ENCODE measurements at regions not wholly inside any gene's neighbourhood (a gene's known extent, or its start where the extent isn't known, plus 50 kb on each side); places are given as distances from the start of the nearest gene placed in this dataset.

DNA sequence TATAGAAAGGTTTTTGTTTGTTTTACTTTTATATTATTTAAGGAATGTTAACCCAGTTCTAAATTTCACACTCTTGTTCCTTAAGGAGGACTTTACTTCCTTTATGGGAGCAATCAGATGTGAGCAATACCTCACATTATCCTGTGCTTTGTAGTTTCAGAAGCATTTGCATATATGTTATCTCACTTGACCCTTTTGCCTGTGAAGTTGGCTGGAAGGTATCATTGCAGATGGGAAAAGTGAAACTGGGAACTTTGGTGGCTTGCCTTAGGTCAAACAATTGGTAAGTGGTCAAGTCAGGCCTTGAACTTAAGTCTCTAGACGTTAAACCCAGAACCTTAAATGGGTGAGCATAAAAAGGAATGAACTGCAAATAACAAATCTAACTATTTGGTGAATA lies 90.6 kb downstream of the AREG start:
- Histone ChIP-seq H3K9me2 (replicated peaks; ENCODE audit: control insufficient read depth, low read length) (no peaks in the 10 kb centered on the region), H4K20me1 (ENCODE audit: control insufficient read depth, insufficient read depth, low read depth, low read length) (no peaks in the 10 kb centered on the region), H3K4me2 (ENCODE audit: low read length) (no peak overlapping the region), H3F3A (ENCODE audit: control insufficient read depth, insufficient read depth) (no peaks in the 10 kb centered on the region), H3K9me3 (ENCODE audit: control insufficient read depth, insufficient read depth, low read length) (no peaks in the 10 kb centered on the region), H3K27me3 (ENCODE audit: control insufficient read depth, low read length) (no peaks in the 10 kb centered on the region; the same call in none of the 2 replicates), H3K36me3 (ENCODE audit: control insufficient read depth, low read length) (no peaks in the 10 kb centered on the region), H3K27ac (ENCODE audit: low read depth, low read length) (no peak overlapping the region), H3K79me2 (ENCODE audit: control insufficient read depth, low read length) (no peaks in the 10 kb centered on the region), H3K4me3 (ENCODE audit: low read length) (no peak overlapping the region), H3K4me1 (ENCODE audit: control insufficient read depth, low read length) (no peaks in the 10 kb centered on the region)
- TF ChIP-seq EZH2phosphoT487 (IDR thresholded peaks at IDR 0.05; ENCODE audit: borderline replicate concordance, low read length), result no peak

DNA sequence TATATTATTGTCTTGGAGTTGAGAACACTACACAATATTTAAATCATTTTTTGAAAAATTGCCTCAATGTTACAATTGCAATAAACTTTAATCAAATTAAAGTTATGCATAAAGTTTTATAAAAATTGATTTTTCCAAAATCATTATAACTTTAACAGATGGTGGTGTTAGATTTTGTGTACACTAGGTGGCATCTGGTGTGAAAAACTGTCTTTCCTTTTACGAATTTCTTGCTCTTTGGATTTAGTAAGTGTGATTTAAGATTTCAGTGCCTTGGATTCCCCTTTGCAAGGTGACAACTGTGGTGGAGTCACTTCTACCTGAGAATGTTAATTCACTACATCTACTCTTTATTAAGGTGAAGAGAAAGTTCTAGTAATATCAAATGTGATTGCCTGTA lies 91.6 kb downstream of the AREG start:
- H3F3A ChIP-seq (ENCODE audit: control insufficient read depth, insufficient read depth), result no peaks in the 10 kb centered on the region
- H3K9me3 ChIP-seq (ENCODE audit: control insufficient read depth, insufficient read depth, low read length), result no peaks in the 10 kb centered on the region
- no peak overlapping the region for H3K27ac ChIP-seq (ENCODE audit: low read depth, low read length)
- H3K79me2 ChIP-seq (ENCODE audit: control insufficient read depth, low read length), result no peaks in the 10 kb centered on the region
- TF ChIP-seq, protein P1, sequence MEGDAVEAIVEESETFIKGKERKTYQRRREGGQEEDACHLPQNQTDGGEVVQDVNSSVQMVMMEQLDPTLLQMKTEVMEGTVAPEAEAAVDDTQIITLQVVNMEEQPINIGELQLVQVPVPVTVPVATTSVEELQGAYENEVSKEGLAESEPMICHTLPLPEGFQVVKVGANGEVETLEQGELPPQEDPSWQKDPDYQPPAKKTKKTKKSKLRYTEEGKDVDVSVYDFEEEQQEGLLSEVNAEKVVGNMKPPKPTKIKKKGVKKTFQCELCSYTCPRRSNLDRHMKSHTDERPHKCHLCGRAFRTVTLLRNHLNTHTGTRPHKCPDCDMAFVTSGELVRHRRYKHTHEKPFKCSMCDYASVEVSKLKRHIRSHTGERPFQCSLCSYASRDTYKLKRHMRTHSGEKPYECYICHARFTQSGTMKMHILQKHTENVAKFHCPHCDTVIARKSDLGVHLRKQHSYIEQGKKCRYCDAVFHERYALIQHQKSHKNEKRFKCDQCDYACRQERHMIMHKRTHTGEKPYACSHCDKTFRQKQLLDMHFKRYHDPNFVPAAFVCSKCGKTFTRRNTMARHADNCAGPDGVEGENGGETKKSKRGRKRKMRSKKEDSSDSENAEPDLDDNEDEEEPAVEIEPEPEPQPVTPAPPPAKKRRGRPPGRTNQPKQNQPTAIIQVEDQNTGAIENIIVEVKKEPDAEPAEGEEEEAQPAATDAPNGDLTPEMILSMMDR (IDR thresholded peaks at IDR 0.05; ENCODE audit: low read depth, low read length, poor library complexity, severe bottlenecking), result no peak
- TF ChIP-seq EZH2phosphoT487 (IDR thresholded peaks at IDR 0.05; ENCODE audit: borderline replicate concordance, low read length), result no peak
- H3K4me3 ChIP-seq (ENCODE audit: low read length), result no peak overlapping the region
- H4K20me1 ChIP-seq (ENCODE audit: control insufficient read depth, insufficient read depth, low read depth, low read length), result no peaks in the 10 kb centered on the region
- H3K36me3 ChIP-seq (ENCODE audit: control insufficient read depth, low read length), result no peaks in the 10 kb centered on the region
- H3K4me1 ChIP-seq (ENCODE audit: control insufficient read depth, low read length), result no peaks in the 10 kb centered on the region
- H3K27me3 ChIP-seq (ENCODE audit: control insufficient read depth, low read length), result no peaks in the 10 kb centered on the region; the same call in none of the 2 replicates
- H3K4me2 ChIP-seq (ENCODE audit: low read length), result no peak overlapping the region
- H3K9me2 ChIP-seq (replicated peaks; ENCODE audit: control insufficient read depth, low read length), result no peaks in the 10 kb centered on the region

DNA sequence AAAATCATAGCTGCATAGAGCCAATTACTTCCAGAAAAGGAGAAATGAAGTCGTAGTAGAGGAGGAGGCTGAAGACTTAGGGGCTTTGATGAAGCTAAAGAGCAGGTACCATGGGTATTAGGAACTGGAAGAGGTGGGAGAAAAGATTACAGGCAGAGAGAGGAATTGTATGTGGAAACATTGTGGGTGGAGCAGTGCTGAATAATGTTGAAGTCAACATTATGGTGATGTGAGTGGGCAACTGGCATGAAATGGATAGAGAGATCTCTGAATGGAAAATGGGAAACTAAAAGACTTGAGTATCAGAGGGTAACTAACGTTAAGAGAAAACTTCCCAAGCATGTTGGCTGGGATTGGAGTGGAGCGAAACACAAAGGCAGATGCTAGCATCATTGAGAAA lies 92.5 kb downstream of the AREG start:
- H3K4me2 ChIP-seq (ENCODE audit: low read length), result no peak overlapping the region

DNA sequence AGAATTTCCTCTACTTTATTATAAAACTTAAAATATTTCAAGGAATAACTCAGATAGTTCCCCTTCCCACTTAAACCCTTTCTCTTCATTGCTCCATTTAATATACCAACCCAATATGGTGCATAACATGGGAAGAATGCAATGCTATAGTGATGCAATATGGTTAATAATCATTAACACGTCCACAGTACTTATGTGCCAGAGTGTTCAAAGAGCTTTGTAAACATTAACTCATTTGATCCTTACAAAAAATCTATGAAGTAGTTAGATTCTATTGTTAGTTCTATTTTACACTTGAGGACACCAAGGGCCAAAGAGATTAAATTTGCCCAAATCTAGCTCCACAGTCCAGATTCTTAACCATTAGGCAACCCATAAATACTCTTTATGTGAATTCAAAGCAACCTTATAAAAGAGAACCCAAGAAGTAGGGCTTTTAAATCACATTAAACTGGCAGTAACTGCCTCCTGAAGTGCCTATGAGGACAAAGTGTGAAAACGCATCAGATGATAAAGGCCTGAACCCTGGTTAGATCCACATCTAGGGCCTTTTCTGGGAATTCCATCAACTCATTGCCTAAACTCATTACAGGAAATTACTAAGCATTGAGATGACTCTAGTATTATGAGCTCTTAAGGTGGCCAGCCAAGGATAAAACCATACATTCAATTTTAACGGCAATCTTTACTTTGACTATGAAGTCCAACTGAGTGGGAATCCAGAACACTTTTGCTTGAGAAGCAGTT lies 94.3 kb downstream of the AREG start:
- TF ChIP-seq, protein P1 (IDR thresholded peaks at IDR 0.05; ENCODE audit: low read depth, low read length, poor library complexity, severe bottlenecking), result no peak
- no peak for TF ChIP-seq EZH2phosphoT487 (IDR thresholded peaks at IDR 0.05; ENCODE audit: borderline replicate concordance, low read length)
- H3K27ac ChIP-seq (ENCODE audit: low read depth, low read length), result no peak overlapping the region

More for the DNA sequence above, 92.5 kb downstream of the AREG start:
- Histone ChIP-seq H3K27me3 (ENCODE audit: control insufficient read depth, low read length) (no peaks in the 10 kb centered on the region; the same call in none of the 2 replicates), H3K36me3 (ENCODE audit: control insufficient read depth, low read length) (no peaks in the 10 kb centered on the region), H3K4me3 (ENCODE audit: low read length) (no peak overlapping the region), H3K9me3 (ENCODE audit: control insufficient read depth, insufficient read depth, low read length) (no peaks in the 10 kb centered on the region), H3K79me2 (ENCODE audit: control insufficient read depth, low read length) (no peaks in the 10 kb centered on the region), H3F3A (ENCODE audit: control insufficient read depth, insufficient read depth) (no peaks in the 10 kb centered on the region), H4K20me1 (ENCODE audit: control insufficient read depth, insufficient read depth, low read depth, low read length) (no peaks in the 10 kb centered on the region), H3K27ac (ENCODE audit: low read depth, low read length) (no peak overlapping the region), H3K9me2 (replicated peaks; ENCODE audit: control insufficient read depth, low read length) (no peaks in the 10 kb centered on the region), H3K4me1 (ENCODE audit: control insufficient read depth, low read length) (no peaks in the 10 kb centered on the region)
- no peak for TF ChIP-seq EZH2phosphoT487 (IDR thresholded peaks at IDR 0.05; ENCODE audit: borderline replicate concordance, low read length)
- TF ChIP-seq, protein P1 (IDR thresholded peaks at IDR 0.05; ENCODE audit: low read depth, low read length, poor library complexity, severe bottlenecking), result no peak

More for the DNA sequence above, 94.3 kb downstream of the AREG start:
- no peaks in the 10 kb centered on the region for H3K79me2 ChIP-seq (ENCODE audit: control insufficient read depth, low read length)
- H3K9me3 ChIP-seq (ENCODE audit: control insufficient read depth, insufficient read depth, low read length), result no peaks in the 10 kb centered on the region
- no peak overlapping the region for H3K4me3 ChIP-seq (ENCODE audit: low read length)
- H3K9me2 ChIP-seq (replicated peaks; ENCODE audit: control insufficient read depth, low read length), result no peaks in the 10 kb centered on the region
- no peaks in the 10 kb centered on the region for H3F3A ChIP-seq (ENCODE audit: control insufficient read depth, insufficient read depth)
- no peak overlapping the region for H3K4me2 ChIP-seq (ENCODE audit: low read length)
- no peaks in the 10 kb centered on the region for H3K36me3 ChIP-seq (ENCODE audit: control insufficient read depth, low read length)
- peaks cover 5% of the 10 kb centered on the region; the same call in 1 of the 2 replicates for H3K4me1 ChIP-seq (ENCODE audit: control insufficient read depth, low read length)
- H4K20me1 ChIP-seq (ENCODE audit: control insufficient read depth, insufficient read depth, low read depth, low read length), result no peaks in the 10 kb centered on the region
- no peaks in the 10 kb centered on the region; the same call in none of the 2 replicates for H3K27me3 ChIP-seq (ENCODE audit: control insufficient read depth, low read length)
